ENCODE measurements at regions not wholly inside any gene's neighbourhood (a gene's known extent, or its start where the extent isn't known, plus 50 kb on each side); places are given as distances from the start of the nearest gene placed in this dataset.

GRCh38 chr11:45563810-45564209 is 101.6 kb downstream of the CHST1 start:
- intact Hi-C loops (cut with DNase I; ENCODE audit: low total_unique reads): no loop called here

GRCh38 chr11:45563171-45563570 is 102.3 kb downstream of the CHST1 start:
- Histone ChIP-seq H3K27me3 (peaks cover 0 to 50% (median 9%) of the 10 kb centered on the region in 3 donors), H3K4me3 (no peak overlapping the region), H3K36me3 (no peaks in the 10 kb centered on the region), H3K4me1 (no peaks in the 10 kb centered on the region), H3K9me3 (no peaks in the 10 kb centered on the region), H3K27ac (no peak overlapping the region)
- TF ChIP-seq EP300 (IDR thresholded peaks at IDR 0.05) (no peak), POLR2A (IDR thresholded peaks at IDR 0.05) (no peak), POLR2AphosphoS5 (IDR thresholded peaks at IDR 0.05) (no peak), CTCF (IDR thresholded peaks at IDR 0.05) (no peak)
- 69 to 82% (median 78%) methylated on average over 2 of the region's 2 CpGs for WGBS, 5 donors
- DNase-seq: no peak
- intact Hi-C loops (cut with DNase I; ENCODE audit: low total_unique reads): no loop called here

More at GRCh38 chr11:45563810-45564209, 101.6 kb downstream of the CHST1 start:
- no peak for DNase-seq
- no peak overlapping the region for H3K27ac ChIP-seq
- H3K36me3 ChIP-seq: no peaks in the 10 kb centered on the region
- WGBS, 5 donors: 31 to 43% (median 34%) methylated on average over 10 of the region's 10 CpGs
- no peaks in the 10 kb centered on the region for H3K4me1 ChIP-seq
- TF ChIP-seq EP300 (IDR thresholded peaks at IDR 0.05): no peak
- TF ChIP-seq CTCF (IDR thresholded peaks at IDR 0.05): no peak
- TF ChIP-seq POLR2AphosphoS5 (IDR thresholded peaks at IDR 0.05): no peak
- no peak for TF ChIP-seq POLR2A (IDR thresholded peaks at IDR 0.05)
- no peak overlapping the region for H3K4me3 ChIP-seq
- H3K27me3 ChIP-seq: peaks cover 0 to 50% (median 9%) of the 10 kb centered on the region in 3 donors
- H3K9me3 ChIP-seq: no peaks in the 10 kb centered on the region

GRCh38 chr11:45560913-45561281 is 104.5 kb downstream of the CHST1 start:
- TF ChIP-seq CTCF (IDR thresholded peaks at IDR 0.05) (no peak), EP300 (IDR thresholded peaks at IDR 0.05) (no peak), POLR2AphosphoS5 (IDR thresholded peaks at IDR 0.05) (no peak), POLR2A (IDR thresholded peaks at IDR 0.05) (no peak)
- WGBS, 5 donors: 62 to 66% (median 63%) methylated on average over 8 to 12 of the region's 12 CpGs
- Histone ChIP-seq H3K4me1 (no peaks in the 10 kb centered on the region), H3K27ac (no peak overlapping the region), H3K4me3 (no peak overlapping the region), H3K36me3 (no peaks in the 10 kb centered on the region), H3K27me3 (peaks cover 0 to 58% (median 9%) of the 10 kb centered on the region in 3 donors), H3K9me3 (peaks cover 0 to 8% (median 3%) of the 10 kb centered on the region in 4 donors)
- DNase-seq: no peak
- intact Hi-C loops (cut with DNase I; ENCODE audit: low total_unique reads): no loop called here

- peak in 1 of 2 donors; percentile 37 for DNase-seq
- Histone ChIP-seq H3K4me3 (no peak overlapping the region), H3K9me3 (peaks cover 0 to 8% (median 3%) of the 10 kb centered on the region in 4 donors), H3K36me3 (no peaks in the 10 kb centered on the region), H3K27ac (no peak overlapping the region), H3K4me1 (no peaks in the 10 kb centered on the region), H3K27me3 (peaks cover 0 to 58% (median 9%) of the 10 kb centered on the region in 3 donors)
- intact Hi-C loops (cut with DNase I; ENCODE audit: low total_unique reads): no loop called here
- 37 to 50% (median 44%) methylated on average over 10 of the region's 10 CpGs for WGBS, 5 donors
- no peak for TF ChIP-seq POLR2A (IDR thresholded peaks at IDR 0.05)
- no peak for TF ChIP-seq EP300 (IDR thresholded peaks at IDR 0.05)
- no peak for TF ChIP-seq CTCF (IDR thresholded peaks at IDR 0.05)
- TF ChIP-seq POLR2AphosphoS5 (IDR thresholded peaks at IDR 0.05): no peak
Observed at GRCh38 chr11:45560155-45560912, 105.1 kb downstream of the CHST1 start.

Data from stomach (tissue), 8 donors.